IPS DF 6.9 (cell line): ENCODE measurements at regions not wholly inside any gene's neighbourhood (a gene's known extent, or its start where the extent isn't known, plus 50 kb on each side); places are given as distances from the start of the nearest gene placed in this dataset.
"Not testable (repeated sequence)": the region's sequence is repeated elsewhere in the genome, so short reads cannot be mapped to it uniquely, and the experiment has no call there.

ENCODE experiments used
- DNase-seq: peaks from one replicate; pipeline ENCODE4 v3.0.0-alpha.2; 2013; ENCODE audit warnings: low read depth, low spot score
- H3K27ac ChIP-seq: one replicate; pipeline ENCODE4 v1.5.1; 2013; ENCODE audit warnings: low read length, control low read depth
- H3K27me3 ChIP-seq: 2 replicates; pipeline ENCODE4 v1.6.1; 2013; ENCODE audit warnings: mild to moderate bottlenecking, low read length; ENCODE audit not compliant: control insufficient read depth, insufficient read depth
- H3K36me3 ChIP-seq: 2 replicates; pipeline ENCODE4 v1.6.1; 2013; ENCODE audit warnings: low read length; ENCODE audit not compliant: control insufficient read depth, insufficient read depth
- H3K4me1 ChIP-seq: 2 replicates; pipeline ENCODE4 v1.6.1; 2013; ENCODE audit warnings: low read length; ENCODE audit not compliant: control insufficient read depth, insufficient read depth
- H3K4me3 ChIP-seq: 2 replicates; pipeline ENCODE4 v1.5.1; 2013; ENCODE audit warnings: mild to moderate bottlenecking, low read length
- H3K9me3 ChIP-seq: 2 replicates; pipeline ENCODE4 v1.6.1; 2013; ENCODE audit warnings: low read length, inconsistent platforms; ENCODE audit not compliant: control insufficient read depth, insufficient read depth
- WGBS: extraction: QIAGEN DNeasy Blood & Tissue Kit; methylation state at CpG from one replicate; pipeline ENCODE4 v1.1.7; 2013; ENCODE audit warnings: mixed read lengths, missing lambda C conversion rate; ENCODE audit not compliant: insufficient read length, insufficient coverage; 5-methylcytosine and 5-hydroxymethylcytosine counted together

DNA sequence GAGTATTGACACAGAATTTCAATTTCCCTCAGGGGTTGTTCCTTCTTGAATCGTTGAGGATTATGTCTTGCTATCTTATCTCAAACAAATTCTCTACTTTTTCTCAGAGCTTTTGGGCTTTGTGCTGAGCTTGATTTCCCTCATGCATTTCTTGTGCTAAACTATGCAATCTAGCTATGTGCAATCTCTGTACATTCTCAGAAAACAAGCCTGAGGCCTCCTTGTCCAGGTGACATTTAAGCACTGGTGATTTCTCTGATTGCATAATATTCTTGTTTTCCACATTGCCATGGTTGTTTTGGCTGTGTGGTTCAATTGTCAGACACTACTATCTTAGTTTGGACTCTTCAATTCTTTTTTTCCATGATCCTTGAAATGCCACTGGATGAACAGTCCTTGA, 81.2 kb upstream of the MAN1A1 start:
- no peaks in the 10 kb centered on the region for H3K9me3 ChIP-seq
- no CpG with 5 or more reads among the region's 1 CpG for whole genome bisulfite sequencing
- DNase-seq = no peak
- H3K4me3 ChIP-seq = no peak overlapping the region
- H3K27me3 ChIP-seq = no peaks in the 10 kb centered on the region
- H3K36me3 ChIP-seq = no peaks in the 10 kb centered on the region
- H3K27ac ChIP-seq = no peak overlapping the region
- H3K4me1 ChIP-seq = no peaks in the 10 kb centered on the region

DNA sequence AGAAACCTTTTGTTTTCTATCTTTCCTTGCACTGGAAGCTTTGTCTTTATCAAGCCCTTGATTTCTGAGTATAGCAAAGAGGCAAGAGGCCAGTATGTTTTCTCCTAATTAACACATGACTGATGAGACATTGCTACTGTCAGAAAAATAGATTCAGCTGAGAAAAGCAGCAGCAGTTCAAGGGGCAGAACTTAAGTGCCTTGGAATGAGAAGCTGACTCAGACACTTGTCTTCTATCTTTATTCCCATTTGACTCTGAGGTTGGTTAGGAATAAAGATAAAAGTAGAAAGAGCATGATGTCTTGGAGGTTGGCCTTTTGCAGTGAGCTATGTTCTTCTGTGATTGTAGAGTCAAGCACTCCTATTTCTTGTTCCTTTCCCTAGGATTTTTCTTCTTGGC, 79.1 kb upstream of the MAN1A1 start:
- no peaks in the 10 kb centered on the region for H3K9me3 ChIP-seq
- H3K4me1 ChIP-seq = no peaks in the 10 kb centered on the region
- DNase-seq = no peak
- no peak overlapping the region for H3K4me3 ChIP-seq
- no peak overlapping the region for H3K27ac ChIP-seq
- no peaks in the 10 kb centered on the region for H3K36me3 ChIP-seq
- H3K27me3 ChIP-seq = no peaks in the 10 kb centered on the region

DNA sequence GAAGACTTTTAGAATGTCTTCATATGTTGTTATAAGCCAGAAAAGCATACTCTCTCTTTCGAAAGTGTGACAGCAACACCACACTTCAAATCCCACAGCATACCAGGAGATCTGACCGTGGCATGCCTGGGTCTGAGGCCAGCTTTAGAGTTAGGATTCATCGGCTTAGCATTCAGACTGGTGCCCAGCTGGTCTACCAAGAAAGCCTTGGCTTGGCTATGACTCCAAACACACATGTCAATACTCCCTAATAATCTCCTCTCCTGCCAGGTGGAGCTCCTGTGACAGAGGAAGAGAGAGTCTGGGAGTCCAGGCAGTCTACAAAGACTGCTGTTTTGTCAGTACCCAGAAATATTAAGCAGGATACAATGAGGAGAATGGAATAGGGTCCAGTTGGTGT, 77.1 kb upstream of the MAN1A1 start:
- Histone ChIP-seq H3K4me3 (no peak overlapping the region), H3K27me3 (no peaks in the 10 kb centered on the region), H3K36me3 (no peaks in the 10 kb centered on the region), H3K27ac (no peak overlapping the region), H3K4me1 (no peaks in the 10 kb centered on the region), H3K9me3 (no peaks in the 10 kb centered on the region)
- no CpG with 5 or more reads among the region's 3 CpGs for WGBS
- no peak for DNase-seq

DNA sequence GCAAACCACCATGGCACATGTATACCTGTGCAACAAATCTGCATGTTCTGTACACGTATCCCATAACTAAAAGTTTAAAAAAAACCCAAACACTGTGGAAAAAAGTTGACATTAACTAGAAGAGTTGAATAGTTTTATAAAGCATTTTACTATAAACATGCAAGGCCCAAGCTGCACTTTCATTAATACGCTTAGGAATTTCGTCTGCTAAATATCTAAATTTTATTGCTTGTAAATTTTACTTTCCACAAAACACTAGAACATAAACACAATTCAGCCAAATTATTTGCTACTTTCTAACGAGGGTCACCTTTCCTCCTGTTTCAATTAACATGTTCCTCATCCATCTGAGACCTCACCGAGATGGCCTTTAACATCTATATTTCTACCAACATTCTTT, 74.4 kb upstream of the MAN1A1 start:
- Histone ChIP-seq H3K4me1 (no peaks in the 10 kb centered on the region), H3K36me3 (no peaks in the 10 kb centered on the region), H3K9me3 (no peaks in the 10 kb centered on the region), H3K4me3 (no peak overlapping the region), H3K27me3 (no peaks in the 10 kb centered on the region), H3K27ac (no peak overlapping the region)
- DNase-seq = no peak
- WGBS = no CpG with 5 or more reads among the region's 5 CpGs

DNA sequence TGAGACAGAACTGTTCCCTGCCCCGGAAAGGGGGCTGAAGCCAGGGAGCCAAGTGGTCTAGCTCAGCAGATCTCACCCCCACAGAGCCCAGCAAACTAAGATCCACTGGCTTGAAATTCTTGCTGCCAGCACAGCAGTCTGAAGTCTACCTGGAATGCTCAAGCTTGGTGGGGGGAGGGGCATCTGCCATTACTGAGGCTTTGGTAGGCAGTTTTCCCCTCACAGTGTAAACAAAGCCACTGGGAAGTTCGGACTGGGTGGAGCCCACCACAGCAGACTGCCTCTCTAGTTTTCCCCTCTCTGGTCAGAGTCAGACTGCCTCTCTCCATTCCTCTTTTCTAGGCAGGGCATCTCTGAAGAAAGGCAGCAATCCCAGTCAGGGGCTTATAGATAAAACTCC, 68.5 kb upstream of the MAN1A1 start:
- H3K4me3 ChIP-seq, H3K4me1 ChIP-seq, H3K9me3 ChIP-seq, H3K36me3 ChIP-seq, H3K27ac ChIP-seq, H3K27me3 ChIP-seq, DNase-seq: not testable (repeated sequence)
- no CpG with 5 or more reads among the region's 2 CpGs for WGBS

DNA sequence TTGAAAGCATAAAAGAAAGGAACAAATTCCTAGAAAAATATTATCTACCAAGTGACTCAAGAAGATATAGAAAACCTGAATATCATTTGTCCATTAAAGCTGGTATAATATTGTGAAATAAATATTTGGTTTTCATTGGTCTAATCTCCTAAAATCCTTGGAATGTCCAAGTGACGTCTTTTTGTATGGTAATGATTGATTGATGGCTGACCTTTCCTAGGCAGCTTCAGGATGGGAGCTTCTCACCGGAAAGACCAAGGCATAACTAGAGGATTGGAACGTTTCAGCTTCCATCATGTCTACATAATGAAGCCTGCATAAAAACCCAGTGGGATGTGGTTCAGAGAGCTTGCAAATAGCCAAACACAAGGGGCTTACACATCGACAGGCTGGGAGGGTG, 57.6 kb upstream of the MAN1A1 start:
- H3K9me3 ChIP-seq = no peaks in the 10 kb centered on the region
- H3K27me3 ChIP-seq = no peaks in the 10 kb centered on the region
- no peaks in the 10 kb centered on the region for H3K36me3 ChIP-seq
- H3K4me3 ChIP-seq = no peak overlapping the region
- H3K4me1 ChIP-seq = no peaks in the 10 kb centered on the region
- no peak overlapping the region for H3K27ac ChIP-seq
- WGBS = no CpG with 5 or more reads among the region's 4 CpGs
- no peak for DNase-seq

DNA sequence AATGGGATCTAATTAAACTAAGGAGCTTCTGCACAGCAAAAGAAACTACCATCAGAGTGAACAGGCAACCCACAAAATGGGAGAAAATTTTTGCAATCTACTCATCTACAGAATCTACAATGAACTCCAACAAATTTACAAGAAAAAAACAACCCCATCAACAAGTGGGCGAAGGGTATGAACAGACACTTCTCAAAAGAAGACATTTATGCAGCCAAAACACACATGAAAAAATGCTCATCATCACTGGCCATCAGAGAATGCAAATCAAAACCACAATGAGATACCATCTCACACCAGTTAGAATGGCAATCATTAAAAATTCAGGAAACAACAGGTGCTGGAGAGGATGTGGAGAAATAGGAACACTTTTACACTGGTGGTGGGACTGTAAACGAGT, 55.6 kb upstream of the MAN1A1 start:
- H3K27me3 ChIP-seq, H3K4me1 ChIP-seq, H3K36me3 ChIP-seq, H3K9me3 ChIP-seq, DNase-seq, H3K4me3 ChIP-seq, H3K27ac ChIP-seq: not testable (repeated sequence)
- no CpG with 5 or more reads among the region's 2 CpGs for WGBS
